Keratinocyte (primary cell): ENCODE measurements at regions not wholly inside any gene's neighbourhood (a gene's known extent, or its start where the extent isn't known, plus 50 kb on each side); places are given as distances from the start of the nearest gene placed in this dataset.

ENCODE experiments used
- EZH2 ChIP-seq: IDR thresholded peaks from one replicate; pipeline ENCODE4 v1.6.1; 2012; ENCODE audit warnings: inconsistent platforms, mild to moderate bottlenecking, low read length, moderate library complexity
- TF ChIP-seq, protein P1 (sequence below), 3 experiments: IDR thresholded peaks in 1 of 3; conservative IDR thresholded peaks in 1 of 3; optimal IDR thresholded peaks in 1 of 3; 2 replicates in 2 of 3; 3 replicates in 1 of 3; pipeline versions ENCODE3 to v1.5.1; 2011; ENCODE audit warnings: low read length in 3 of 3, mild to moderate bottlenecking in 3 of 3, moderate library complexity in 2 of 3, control low read depth in 1 of 3, inconsistent platforms in 1 of 3; ENCODE audit not compliant: insufficient read depth in 2 of 3; ENCODE audit errors: extremely low read depth in 1 of 3

DNA sequence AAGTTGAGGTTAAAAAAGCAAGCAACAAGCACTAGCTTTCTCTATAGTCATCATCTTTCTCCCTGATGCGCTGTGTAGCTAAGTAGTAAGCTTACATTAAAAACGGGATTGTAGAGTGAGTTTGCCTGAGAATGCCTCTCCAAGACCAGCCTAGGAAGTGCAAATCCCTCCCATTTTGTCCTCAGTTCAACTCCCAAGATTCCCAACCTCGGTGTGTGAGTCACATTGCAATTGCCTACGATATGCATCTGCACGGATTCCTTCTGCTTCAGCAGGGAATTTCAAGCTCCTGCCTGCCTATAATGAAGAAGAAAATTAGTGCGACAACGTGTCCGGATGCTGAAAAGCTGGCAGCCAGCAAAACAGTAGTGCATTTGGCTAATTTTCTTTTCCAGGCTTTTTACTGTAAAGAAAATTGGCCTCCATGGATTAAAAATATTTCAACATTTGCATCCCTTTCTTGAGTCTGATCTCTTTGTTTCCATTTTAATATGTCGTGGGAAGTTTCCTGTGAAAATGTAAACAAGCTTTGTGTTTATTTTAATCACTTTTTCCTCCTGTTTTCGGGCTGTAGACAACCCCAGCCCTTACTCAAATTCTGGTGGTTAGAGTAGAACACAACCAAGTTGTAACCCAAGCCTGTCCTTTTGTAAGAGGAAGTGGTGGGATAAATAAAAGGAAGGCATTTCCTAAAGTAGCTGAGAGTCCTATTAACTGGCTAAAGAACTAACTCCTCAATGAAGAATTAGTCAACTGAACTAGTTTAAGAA lies 58.4 kb upstream of the TET2 start:
- TF ChIP-seq, protein P1, sequence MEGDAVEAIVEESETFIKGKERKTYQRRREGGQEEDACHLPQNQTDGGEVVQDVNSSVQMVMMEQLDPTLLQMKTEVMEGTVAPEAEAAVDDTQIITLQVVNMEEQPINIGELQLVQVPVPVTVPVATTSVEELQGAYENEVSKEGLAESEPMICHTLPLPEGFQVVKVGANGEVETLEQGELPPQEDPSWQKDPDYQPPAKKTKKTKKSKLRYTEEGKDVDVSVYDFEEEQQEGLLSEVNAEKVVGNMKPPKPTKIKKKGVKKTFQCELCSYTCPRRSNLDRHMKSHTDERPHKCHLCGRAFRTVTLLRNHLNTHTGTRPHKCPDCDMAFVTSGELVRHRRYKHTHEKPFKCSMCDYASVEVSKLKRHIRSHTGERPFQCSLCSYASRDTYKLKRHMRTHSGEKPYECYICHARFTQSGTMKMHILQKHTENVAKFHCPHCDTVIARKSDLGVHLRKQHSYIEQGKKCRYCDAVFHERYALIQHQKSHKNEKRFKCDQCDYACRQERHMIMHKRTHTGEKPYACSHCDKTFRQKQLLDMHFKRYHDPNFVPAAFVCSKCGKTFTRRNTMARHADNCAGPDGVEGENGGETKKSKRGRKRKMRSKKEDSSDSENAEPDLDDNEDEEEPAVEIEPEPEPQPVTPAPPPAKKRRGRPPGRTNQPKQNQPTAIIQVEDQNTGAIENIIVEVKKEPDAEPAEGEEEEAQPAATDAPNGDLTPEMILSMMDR (optimal IDR thresholded peaks at IDR 0.05 in 1 of 3, IDR thresholded peaks at IDR 0.05 in 1 of 3, conservative IDR thresholded peaks at IDR 0.05 in 1 of 3; ENCODE audit: extremely low read depth in 1 of 3, insufficient read depth in 2 of 3, low read length in 3 of 3): no peak
- no peak for TF ChIP-seq EZH2
